Peyer's patch (tissue), 4 donors: ENCODE measurements at regions not wholly inside any gene's neighbourhood (a gene's known extent, or its start where the extent isn't known, plus 50 kb on each side); places are given as distances from the start of the nearest gene placed in this dataset.

Source experiments
- CTCF ChIP-seq, 6 experiments: fragments of 450-650 bp in 4 of 6; fragments of 200-600 bp in 2 of 6; sonication (generic) in 1 of 6; IDR thresholded peaks; one replicate each; pipeline ENCODE4 v1.5.1; 2017 to 2019; ENCODE audit warnings: antibody characterized with exemption in 6 of 6, mild to moderate bottlenecking in 3 of 6, moderate library complexity in 1 of 6
- POLR2A ChIP-seq, 2 donors: fragments of 450-650 bp; IDR thresholded peaks; one replicate each; pipeline ENCODE4 v1.5.1; 2017; ENCODE audit warnings: antibody characterized with exemption in 2 of 2, mild to moderate bottlenecking in 2 of 2, moderate library complexity in 2 of 2

GRCh38 chr3:64783200-64783599 lies 95.4 kb upstream of the ADAMTS9 start:
- TF ChIP-seq POLR2A (IDR thresholded peaks at IDR 0.05), result no peak
- no peak for TF ChIP-seq CTCF (IDR thresholded peaks at IDR 0.05)
